ENCODE measurements at regions not wholly inside any gene's neighbourhood (a gene's known extent, or its start where the extent isn't known, plus 50 kb on each side); places are given as distances from the start of the nearest gene placed in this dataset.

DNA sequence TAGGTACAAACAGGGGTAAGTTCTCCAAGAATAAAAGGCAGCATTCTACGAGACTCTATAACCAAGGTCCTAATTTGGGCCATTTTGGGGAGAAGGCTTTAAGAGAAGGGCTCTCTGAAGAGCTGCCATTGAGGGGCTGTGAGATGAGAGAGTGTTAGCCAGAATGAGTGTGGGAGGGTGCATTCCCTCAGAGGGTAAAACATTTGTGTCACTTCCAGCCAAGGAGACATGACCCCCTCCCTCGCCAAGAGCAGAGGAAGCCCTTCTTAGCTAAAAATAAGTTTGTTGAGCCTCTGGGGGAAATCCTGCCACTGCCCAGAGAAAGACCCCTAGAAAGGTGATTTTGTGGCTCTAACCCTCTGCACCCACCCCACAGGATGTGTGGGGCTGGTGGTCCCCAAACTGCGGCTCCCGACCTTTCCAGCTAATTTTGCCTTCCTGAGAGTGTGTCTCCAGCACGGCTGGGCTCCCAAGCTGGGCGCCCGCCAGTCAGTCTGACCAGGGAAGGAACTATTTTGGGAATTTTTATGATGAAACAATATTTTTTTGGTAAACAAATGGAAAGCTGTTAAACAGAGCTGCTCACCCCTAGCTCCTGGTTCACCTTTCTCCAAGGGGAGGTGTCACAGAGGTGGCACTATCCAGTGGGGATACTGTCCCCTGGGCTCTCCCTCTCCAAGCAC, 65.9 kb upstream of the JDP2 start (continued):
- TF ChIP-seq, protein P1, sequence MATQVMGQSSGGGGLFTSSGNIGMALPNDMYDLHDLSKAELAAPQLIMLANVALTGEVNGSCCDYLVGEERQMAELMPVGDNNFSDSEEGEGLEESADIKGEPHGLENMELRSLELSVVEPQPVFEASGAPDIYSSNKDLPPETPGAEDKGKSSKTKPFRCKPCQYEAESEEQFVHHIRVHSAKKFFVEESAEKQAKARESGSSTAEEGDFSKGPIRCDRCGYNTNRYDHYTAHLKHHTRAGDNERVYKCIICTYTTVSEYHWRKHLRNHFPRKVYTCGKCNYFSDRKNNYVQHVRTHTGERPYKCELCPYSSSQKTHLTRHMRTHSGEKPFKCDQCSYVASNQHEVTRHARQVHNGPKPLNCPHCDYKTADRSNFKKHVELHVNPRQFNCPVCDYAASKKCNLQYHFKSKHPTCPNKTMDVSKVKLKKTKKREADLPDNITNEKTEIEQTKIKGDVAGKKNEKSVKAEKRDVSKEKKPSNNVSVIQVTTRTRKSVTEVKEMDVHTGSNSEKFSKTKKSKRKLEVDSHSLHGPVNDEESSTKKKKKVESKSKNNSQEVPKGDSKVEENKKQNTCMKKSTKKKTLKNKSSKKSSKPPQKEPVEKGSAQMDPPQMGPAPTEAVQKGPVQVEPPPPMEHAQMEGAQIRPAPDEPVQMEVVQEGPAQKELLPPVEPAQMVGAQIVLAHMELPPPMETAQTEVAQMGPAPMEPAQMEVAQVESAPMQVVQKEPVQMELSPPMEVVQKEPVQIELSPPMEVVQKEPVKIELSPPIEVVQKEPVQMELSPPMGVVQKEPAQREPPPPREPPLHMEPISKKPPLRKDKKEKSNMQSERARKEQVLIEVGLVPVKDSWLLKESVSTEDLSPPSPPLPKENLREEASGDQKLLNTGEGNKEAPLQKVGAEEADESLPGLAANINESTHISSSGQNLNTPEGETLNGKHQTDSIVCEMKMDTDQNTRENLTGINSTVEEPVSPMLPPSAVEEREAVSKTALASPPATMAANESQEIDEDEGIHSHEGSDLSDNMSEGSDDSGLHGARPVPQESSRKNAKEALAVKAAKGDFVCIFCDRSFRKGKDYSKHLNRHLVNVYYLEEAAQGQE (IDR thresholded peaks at IDR 0.05; ENCODE audit: low read depth), result no peak
- no peak for TF ChIP-seq POLR2A (IDR thresholded peaks at IDR 0.05; ENCODE audit: borderline replicate concordance, extremely low read depth, insufficient read depth, insufficient read length)
- TF ChIP-seq CBX3 (IDR thresholded peaks at IDR 0.05; ENCODE audit: low read depth), result no peak
- TF ChIP-seq RAD21 (IDR thresholded peaks at IDR 0.05; ENCODE audit: low read depth), result no peak
- TF ChIP-seq SRF (IDR thresholded peaks at IDR 0.05; ENCODE audit: low read depth), result no peak

DNA sequence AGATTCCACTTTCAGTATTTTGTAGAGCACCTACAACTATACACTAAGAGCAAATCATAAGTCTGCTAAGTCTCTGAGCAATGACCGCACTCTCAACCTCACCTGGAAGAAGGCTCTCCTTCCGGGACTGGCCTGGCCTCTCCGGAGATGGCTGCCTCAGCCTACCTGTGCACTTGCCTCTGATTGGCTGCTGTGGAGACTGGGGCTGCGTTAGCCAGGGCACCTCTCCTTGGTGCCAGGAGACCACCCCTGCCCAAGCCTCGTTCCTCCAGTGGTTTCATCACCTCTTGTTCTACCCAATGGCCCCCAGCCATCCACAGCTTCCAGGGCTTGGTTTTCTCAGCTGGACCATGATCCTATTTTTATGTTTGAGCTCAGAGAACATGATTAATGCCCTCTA, 64.7 kb upstream of the JDP2 start:
- TF ChIP-seq POLR2A (IDR thresholded peaks at IDR 0.05; ENCODE audit: borderline replicate concordance, extremely low read depth, insufficient read depth, insufficient read length) (no peak), CEBPB (IDR thresholded peaks at IDR 0.05; ENCODE audit: low read depth) (no peak), JUND (IDR thresholded peaks at IDR 0.05) (no peak), EZH2 (IDR thresholded peaks at IDR 0.05) (no peak), SIN3A (IDR thresholded peaks at IDR 0.05; ENCODE audit: low read depth) (no peak), ELF1 (IDR thresholded peaks at IDR 0.05; ENCODE audit: borderline replicate concordance, low read depth) (no peak), FOSL1 (IDR thresholded peaks at IDR 0.05; ENCODE audit: low read depth) (no peak), ZFX (IDR thresholded peaks at IDR 0.05) (no peak), CBX3 (IDR thresholded peaks at IDR 0.05; ENCODE audit: low read depth) (no peak), EZH2phosphoT487 (IDR thresholded peaks at IDR 0.05; ENCODE audit: borderline replicate concordance) (no peak), TCF7L2 (IDR thresholded peaks at IDR 0.05; ENCODE audit: borderline replicate concordance, extremely low read depth, insufficient read depth, insufficient read length) (no peak), POLR2AphosphoS5 (IDR thresholded peaks at IDR 0.05; ENCODE audit: low read depth, low read length) (no peak), SP1 (IDR thresholded peaks at IDR 0.05; ENCODE audit: low read depth) (no peak)
- Histone ChIP-seq H3K79me2 (ENCODE audit: insufficient read depth, low read length) (no peaks in the 10 kb centered on the region), H3K27ac (ENCODE audit: low read depth, low read length) (no peak overlapping the region), H3K36me3 (ENCODE audit: control insufficient read depth in 1 of 2, insufficient read depth in 2 of 2, low read length in 2 of 2) (no peaks in the 10 kb centered on the region), H3K9me2 (ENCODE audit: insufficient read depth) (no peaks in the 10 kb centered on the region), H2AFZ (ENCODE audit: low read depth, low read length, poor library complexity, severe bottlenecking) (no peak overlapping the region), H3K4me3 (replicated peaks in 1 of 2; ENCODE audit: low read depth in 1 of 2, low read length in 2 of 2) (no peak overlapping the region), H3K4me2 (ENCODE audit: low read length) (no peak overlapping the region), H3K4me1 (ENCODE audit: control insufficient read depth in 1 of 2, insufficient read depth in 2 of 2, low read length in 2 of 2) (no peaks in the 10 kb centered on the region), H3K9me3 (ENCODE audit: control insufficient read depth in 1 of 2, insufficient read depth in 1 of 2, low read depth in 1 of 2, low read length in 2 of 2) (no peaks in the 10 kb centered on the region), H3K27me3 (ENCODE audit: insufficient read depth, low read length) (peaks cover 19% of the 10 kb centered on the region), H4K20me1 (ENCODE audit: insufficient read depth) (no peaks in the 10 kb centered on the region), H3K9ac (ENCODE audit: low read length) (no peak overlapping the region)
- CTCF ChIA-PET, result no interaction called here
- RAD21 ChIA-PET (ENCODE audit: low non-redundant PET in 1 of 2, low total read pairs in 2 of 2, uncharacterized antibody in 2 of 2, unreplicated experiment in 2 of 2), result no interaction called here
- DNase-seq (ENCODE audit: low read depth, low spot score), result no peak
- intact Hi-C loops (cut with micrococcal nuclease), result no loop called here
- POLR2A ChIA-PET, result no interaction called here
- BruUV-seq (replicated peaks), result no TSS peak
- no peak for ATAC-seq

Data from HCT116 (cell line).